ENCODE measurements at regions not wholly inside any gene's neighbourhood (a gene's known extent, or its start where the extent isn't known, plus 50 kb on each side); places are given as distances from the start of the nearest gene placed in this dataset.

DNA sequence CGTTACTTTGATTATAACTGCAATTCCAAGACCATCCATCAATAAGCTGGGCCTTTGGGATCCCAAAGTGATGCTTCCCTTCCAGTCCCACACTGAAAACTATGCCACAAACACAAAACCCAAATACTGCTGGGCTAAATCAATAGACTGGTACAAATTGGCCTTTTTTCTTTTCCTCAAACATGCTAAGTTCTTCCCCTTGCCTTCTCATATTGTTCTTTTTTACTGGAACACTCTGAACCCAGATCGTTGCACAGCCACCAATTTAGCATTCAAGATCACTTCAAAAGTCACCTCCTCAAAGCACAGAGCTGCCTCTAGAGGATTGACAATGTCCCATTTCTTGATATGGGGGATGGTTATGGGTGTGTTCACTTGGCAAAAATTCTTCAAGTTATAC lies 66.0 kb downstream of the ACTL7B start:
- TF ChIP-seq, protein P1, sequence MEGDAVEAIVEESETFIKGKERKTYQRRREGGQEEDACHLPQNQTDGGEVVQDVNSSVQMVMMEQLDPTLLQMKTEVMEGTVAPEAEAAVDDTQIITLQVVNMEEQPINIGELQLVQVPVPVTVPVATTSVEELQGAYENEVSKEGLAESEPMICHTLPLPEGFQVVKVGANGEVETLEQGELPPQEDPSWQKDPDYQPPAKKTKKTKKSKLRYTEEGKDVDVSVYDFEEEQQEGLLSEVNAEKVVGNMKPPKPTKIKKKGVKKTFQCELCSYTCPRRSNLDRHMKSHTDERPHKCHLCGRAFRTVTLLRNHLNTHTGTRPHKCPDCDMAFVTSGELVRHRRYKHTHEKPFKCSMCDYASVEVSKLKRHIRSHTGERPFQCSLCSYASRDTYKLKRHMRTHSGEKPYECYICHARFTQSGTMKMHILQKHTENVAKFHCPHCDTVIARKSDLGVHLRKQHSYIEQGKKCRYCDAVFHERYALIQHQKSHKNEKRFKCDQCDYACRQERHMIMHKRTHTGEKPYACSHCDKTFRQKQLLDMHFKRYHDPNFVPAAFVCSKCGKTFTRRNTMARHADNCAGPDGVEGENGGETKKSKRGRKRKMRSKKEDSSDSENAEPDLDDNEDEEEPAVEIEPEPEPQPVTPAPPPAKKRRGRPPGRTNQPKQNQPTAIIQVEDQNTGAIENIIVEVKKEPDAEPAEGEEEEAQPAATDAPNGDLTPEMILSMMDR (IDR thresholded peaks at IDR 0.05): no peak
- TF ChIP-seq ZFX (IDR thresholded peaks at IDR 0.05; ENCODE audit: borderline replicate concordance): no peak

Data from 22Rv1 (cell line).